ENCODE measurements at regions not wholly inside any gene's neighbourhood (a gene's known extent, or its start where the extent isn't known, plus 50 kb on each side); places are given as distances from the start of the nearest gene placed in this dataset.

DNA sequence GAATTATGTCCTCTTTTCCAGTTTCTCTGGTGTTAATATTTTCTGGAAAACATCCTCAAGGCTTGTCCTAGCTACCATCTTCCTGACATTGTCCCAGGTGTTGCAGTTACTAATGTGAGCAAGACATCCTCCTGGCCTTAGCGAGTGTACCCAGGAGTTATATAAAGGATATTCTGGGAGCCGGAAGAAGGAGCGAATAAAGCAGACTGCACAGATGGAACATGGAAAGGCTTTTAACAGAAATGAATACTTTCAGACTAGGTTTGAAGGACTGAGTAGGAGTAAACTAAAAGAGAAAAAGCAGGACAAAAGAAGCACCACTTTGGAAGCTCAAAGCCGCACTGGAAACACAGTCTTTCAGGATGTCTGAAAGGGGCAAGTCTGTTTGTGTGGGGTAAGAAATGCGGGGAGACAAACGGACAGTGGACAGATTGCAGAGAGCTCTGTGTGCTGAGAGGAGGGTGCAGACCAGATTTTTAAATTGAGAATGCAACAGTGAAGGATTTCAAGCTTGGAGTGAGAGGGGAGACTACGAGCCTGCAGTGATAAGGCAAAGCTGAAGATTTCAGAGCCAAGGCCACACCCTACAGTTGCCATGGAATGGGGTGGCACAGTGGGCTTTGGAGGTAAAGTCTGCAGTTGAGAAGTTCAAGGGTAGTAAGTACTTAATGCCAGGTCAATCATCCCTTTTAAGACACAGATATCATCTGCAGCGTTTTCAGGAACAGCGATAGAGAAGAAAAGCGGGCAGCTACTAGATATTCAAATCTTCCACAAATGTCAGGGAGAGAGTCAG lies 94.1 kb upstream of the TAF11L2 start:
- Histone ChIP-seq H3K27ac (ENCODE audit: insufficient read depth in 1 of 2, low read depth in 1 of 2, low read length in 2 of 2, poor library complexity in 1 of 2, severe bottlenecking in 2 of 2) (no peak overlapping the region), H3K27me3 (replicated peaks in 2 of 5; ENCODE audit: control insufficient read depth in 4 of 5, insufficient read depth in 5 of 5, low read length in 4 of 5) (no peaks in the 10 kb centered on the region), H3K4me3 (ENCODE audit: control insufficient read depth in 1 of 7, extremely low read depth in 1 of 7, insufficient read depth in 4 of 7, low read depth in 2 of 7, low read length in 6 of 7) (no peak overlapping the region), H3K4me1 (ENCODE audit: control extremely low read depth in 1 of 4, control insufficient read depth in 4 of 4, insufficient read depth in 4 of 4, low read length in 3 of 4) (peaks cover 14 to 34% (median 23%) of the 10 kb centered on the region in 4 experiments), H3K36me3 (ENCODE audit: control insufficient read depth in 4 of 4, insufficient read depth in 4 of 4, low read length in 3 of 4) (no peaks in the 10 kb centered on the region), H3K9me3 (ENCODE audit: control extremely low read depth in 1 of 5, control insufficient read depth in 4 of 5, insufficient read depth in 2 of 5, low read depth in 1 of 5, low read length in 4 of 5) (no peaks in the 10 kb centered on the region)
- no peak for DNase-seq
- ChIA-PET CTCF (no interaction called here), POLR2A (interaction anchor here (0.6 kb wide), 2 partner anchors 24 to 365 kb away, joined by 4 to 6 read pairs; no protein-coding TSS in a partner anchor)
- 99% methylated on average over 8 of the region's 10 CpGs for WGBS (ENCODE audit: insufficient coverage)

DNA sequence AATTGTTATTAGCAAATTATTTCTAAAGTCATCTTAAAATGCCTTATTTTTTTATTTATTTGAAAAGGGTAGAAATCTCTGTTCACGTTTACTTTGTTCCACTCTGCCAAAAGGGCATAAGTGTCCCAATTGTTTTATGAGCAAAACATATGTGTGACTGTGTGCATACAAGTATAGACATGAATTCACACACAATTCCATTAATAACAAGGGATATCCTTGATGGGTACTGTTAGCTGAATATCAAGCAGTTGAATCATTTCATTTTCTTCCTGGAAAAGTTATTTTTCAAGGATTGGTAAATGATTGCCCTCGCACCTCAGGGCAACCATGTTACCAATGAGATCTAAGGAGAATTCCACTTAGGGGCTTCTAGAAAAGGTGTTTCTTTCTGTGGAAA lies 92.1 kb upstream of the TAF11L2 start:
- no peaks in the 10 kb centered on the region for H3K9me3 ChIP-seq (ENCODE audit: control extremely low read depth in 1 of 5, control insufficient read depth in 4 of 5, insufficient read depth in 2 of 5, low read depth in 1 of 5, low read length in 4 of 5)
- no CpG with 5 or more reads among the region's 2 CpGs for WGBS (ENCODE audit: insufficient coverage)
- peaks cover 7 to 15% (median 9%) of the 10 kb centered on the region in 4 experiments for H3K4me1 ChIP-seq (ENCODE audit: control extremely low read depth in 1 of 4, control insufficient read depth in 4 of 4, insufficient read depth in 4 of 4, low read length in 3 of 4)
- H3K27ac ChIP-seq (ENCODE audit: insufficient read depth in 1 of 2, low read depth in 1 of 2, low read length in 2 of 2, poor library complexity in 1 of 2, severe bottlenecking in 2 of 2) = no peak overlapping the region
- no peaks in the 10 kb centered on the region for H3K36me3 ChIP-seq (ENCODE audit: control insufficient read depth in 4 of 4, insufficient read depth in 4 of 4, low read length in 3 of 4)
- no peak overlapping the region for H3K4me3 ChIP-seq (ENCODE audit: control insufficient read depth in 1 of 7, extremely low read depth in 1 of 7, insufficient read depth in 4 of 7, low read depth in 2 of 7, low read length in 6 of 7)
- CTCF ChIA-PET = no interaction called here
- H3K27me3 ChIP-seq (replicated peaks in 2 of 5; ENCODE audit: control insufficient read depth in 4 of 5, insufficient read depth in 5 of 5, low read length in 4 of 5) = no peaks in the 10 kb centered on the region
- POLR2A ChIA-PET = no interaction called here
- DNase-seq = no peak

DNA sequence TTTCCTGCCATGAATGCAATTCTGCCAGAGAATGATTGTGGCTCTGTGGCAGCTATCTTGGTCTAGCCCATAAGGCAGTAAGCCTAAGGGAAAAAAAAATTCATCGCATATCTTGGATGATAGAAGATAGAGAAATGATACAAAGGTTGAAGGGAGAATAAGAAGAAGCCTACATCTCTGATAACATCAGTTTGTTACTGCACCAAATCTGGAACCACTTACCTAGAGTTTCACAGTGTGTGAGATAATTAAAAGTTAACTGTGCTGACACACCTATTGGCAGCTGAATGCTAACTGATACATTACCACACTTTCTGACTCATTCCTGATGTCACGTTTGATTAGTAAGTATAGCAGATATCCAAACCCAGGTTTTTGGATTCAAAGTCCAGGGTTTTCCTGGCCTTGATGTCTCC lies 91.6 kb upstream of the TAF11L2 start:
- H3K27ac ChIP-seq (ENCODE audit: insufficient read depth in 1 of 2, low read depth in 1 of 2, low read length in 2 of 2, poor library complexity in 1 of 2, severe bottlenecking in 2 of 2) = no peak overlapping the region
- WGBS (ENCODE audit: insufficient coverage) = 94% methylated on average over 2 of the region's 2 CpGs
- DNase-seq = no peak

DNA sequence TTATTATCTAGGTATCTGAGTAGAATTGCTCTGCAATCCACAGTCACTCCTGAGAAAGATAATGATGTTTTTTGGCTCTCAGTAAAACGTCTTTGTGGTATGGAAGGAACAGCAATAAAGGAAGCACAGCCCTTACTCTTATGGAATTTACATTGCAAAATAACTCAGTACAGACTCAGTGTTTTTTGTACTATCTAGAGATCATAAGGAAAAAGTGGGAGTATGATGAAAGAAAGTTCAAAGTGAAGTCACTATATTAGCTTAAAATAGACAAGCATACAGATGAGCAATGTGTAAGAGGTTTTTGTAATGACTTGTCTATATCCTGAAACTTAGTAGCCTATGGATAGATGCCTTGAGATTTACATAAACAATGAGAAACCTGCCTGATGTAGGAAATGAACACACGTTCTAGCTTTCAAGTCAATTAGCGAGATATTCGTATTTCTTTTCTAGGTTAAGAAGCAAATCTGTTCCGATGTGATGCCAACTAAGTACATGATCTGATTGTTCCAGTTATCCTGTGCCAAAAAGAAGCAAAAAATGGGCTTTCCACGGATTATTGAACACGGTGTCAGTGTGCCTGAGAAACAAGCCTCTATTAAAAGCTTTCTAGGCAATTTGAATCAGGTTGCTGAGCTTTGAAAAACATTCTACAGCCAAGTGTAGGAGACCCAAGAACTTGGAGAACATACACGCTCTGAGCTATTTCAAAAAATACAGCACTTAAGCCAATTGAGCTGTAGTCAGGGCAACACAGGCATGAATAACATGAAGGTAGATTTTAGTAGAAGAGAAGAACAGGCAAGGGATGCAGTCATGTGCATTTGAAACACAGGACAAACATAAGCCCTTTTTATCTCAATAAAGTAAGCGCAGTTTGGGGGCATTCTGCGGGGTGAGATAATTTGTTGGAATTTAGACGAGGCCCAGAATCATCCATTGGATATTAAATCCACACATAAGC lies 86.3 kb upstream of the TAF11L2 start:
- POLR2A ChIA-PET = no interaction called here
- H3K27me3 ChIP-seq (replicated peaks in 2 of 5; ENCODE audit: control insufficient read depth in 4 of 5, insufficient read depth in 5 of 5, low read length in 4 of 5) = no peaks in the 10 kb centered on the region
- H3K36me3 ChIP-seq (ENCODE audit: control insufficient read depth in 4 of 4, insufficient read depth in 4 of 4, low read length in 3 of 4) = no peaks in the 10 kb centered on the region
- DNase-seq = no peak
- H3K4me3 ChIP-seq (ENCODE audit: control insufficient read depth in 1 of 7, extremely low read depth in 1 of 7, insufficient read depth in 4 of 7, low read depth in 2 of 7, low read length in 6 of 7) = no peak overlapping the region
- CTCF ChIA-PET = interaction anchor here (1.0 to 1.5 kb wide), 4 partner anchors 9 to 27 kb away, joined by 3 to 5 read pairs (median 3); no protein-coding TSS in a partner anchor
- no peaks in the 10 kb centered on the region for H3K9me3 ChIP-seq (ENCODE audit: control extremely low read depth in 1 of 5, control insufficient read depth in 4 of 5, insufficient read depth in 2 of 5, low read depth in 1 of 5, low read length in 4 of 5)
- peaks cover 4 to 12% (median 9%) of the 10 kb centered on the region in 4 experiments for H3K4me1 ChIP-seq (ENCODE audit: control extremely low read depth in 1 of 4, control insufficient read depth in 4 of 4, insufficient read depth in 4 of 4, low read length in 3 of 4)
- H3K27ac ChIP-seq (ENCODE audit: insufficient read depth in 1 of 2, low read depth in 1 of 2, low read length in 2 of 2, poor library complexity in 1 of 2, severe bottlenecking in 2 of 2) = no peak overlapping the region
- 96% methylated on average over 8 of the region's 11 CpGs for WGBS (ENCODE audit: insufficient coverage)

More for the DNA sequence above, 91.6 kb upstream of the TAF11L2 start:
- no peak overlapping the region for H3K4me3 ChIP-seq (ENCODE audit: control insufficient read depth in 1 of 7, extremely low read depth in 1 of 7, insufficient read depth in 4 of 7, low read depth in 2 of 7, low read length in 6 of 7)
- CTCF ChIA-PET = no interaction called here
- H3K4me1 ChIP-seq (ENCODE audit: control extremely low read depth in 1 of 4, control insufficient read depth in 4 of 4, insufficient read depth in 4 of 4, low read length in 3 of 4) = peaks cover 2 to 11% (median 4%) of the 10 kb centered on the region in 4 experiments
- no peaks in the 10 kb centered on the region for H3K27me3 ChIP-seq (replicated peaks in 2 of 5; ENCODE audit: control insufficient read depth in 4 of 5, insufficient read depth in 5 of 5, low read length in 4 of 5)
- POLR2A ChIA-PET = no interaction called here
- no peaks in the 10 kb centered on the region for H3K9me3 ChIP-seq (ENCODE audit: control extremely low read depth in 1 of 5, control insufficient read depth in 4 of 5, insufficient read depth in 2 of 5, low read depth in 1 of 5, low read length in 4 of 5)
- H3K36me3 ChIP-seq (ENCODE audit: control insufficient read depth in 4 of 4, insufficient read depth in 4 of 4, low read length in 3 of 4) = no peaks in the 10 kb centered on the region

DNA sequence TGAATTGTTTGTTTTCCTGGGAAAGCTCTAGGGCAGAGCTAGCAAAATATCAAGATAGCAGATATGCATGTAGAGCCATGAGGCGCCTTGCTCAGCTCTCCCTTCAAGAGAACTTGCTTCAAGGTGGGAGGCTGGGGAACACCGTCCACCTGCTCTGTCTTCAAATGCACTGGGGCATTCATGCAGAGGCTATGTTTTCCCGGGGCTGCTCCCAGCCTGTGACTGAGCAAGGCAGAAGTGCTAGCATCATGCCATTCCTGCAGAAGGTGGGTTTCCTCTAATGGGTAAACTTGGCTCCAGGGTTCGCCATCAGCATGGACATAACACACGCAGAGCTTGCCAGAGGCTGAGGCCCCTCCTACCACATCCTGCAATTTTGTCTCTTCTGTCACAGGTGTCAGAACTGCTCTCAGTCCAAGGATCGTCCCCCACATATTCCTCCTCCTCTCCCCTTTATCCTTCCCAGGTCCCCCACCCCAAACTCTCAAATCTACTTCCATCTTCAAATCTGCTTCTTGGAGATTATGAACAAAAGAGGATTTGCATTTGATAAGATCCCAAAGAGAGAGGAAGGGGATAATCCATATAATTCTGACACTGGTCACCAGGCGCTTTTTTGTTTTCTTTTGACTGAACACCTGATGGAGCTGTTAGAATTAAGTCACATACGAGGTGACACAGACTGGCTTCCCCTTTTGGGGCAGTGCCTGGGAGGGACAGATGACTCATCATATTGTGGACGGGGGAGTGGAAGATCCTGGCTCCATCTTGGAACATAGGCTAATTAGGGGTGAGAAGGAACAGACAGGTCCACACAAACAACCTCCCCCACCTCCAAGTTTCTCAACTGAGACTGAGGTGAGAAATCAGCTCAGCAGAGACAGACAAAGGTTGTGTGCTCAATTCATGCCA lies 85.0 kb upstream of the TAF11L2 start:
- WGBS (ENCODE audit: insufficient coverage) = 47% methylated on average over 8 of the region's 9 CpGs
- peak; percentile 70 to 90 (median 87) for DNase-seq
- H3K4me3 ChIP-seq (ENCODE audit: control insufficient read depth in 1 of 7, extremely low read depth in 1 of 7, insufficient read depth in 4 of 7, low read depth in 2 of 7, low read length in 6 of 7) = no peak overlapping the region
- ChIA-PET CTCF (interaction anchor here (1.2 to 1.5 kb wide), 2 partner anchors 11 to 28 kb away, joined by 3 to 5 read pairs; no protein-coding TSS in a partner anchor), POLR2A (no interaction called here)
- peaks cover 4 to 12% (median 9%) of the 10 kb centered on the region in 4 experiments for H3K4me1 ChIP-seq (ENCODE audit: control extremely low read depth in 1 of 4, control insufficient read depth in 4 of 4, insufficient read depth in 4 of 4, low read length in 3 of 4)
- no peaks in the 10 kb centered on the region for H3K9me3 ChIP-seq (ENCODE audit: control extremely low read depth in 1 of 5, control insufficient read depth in 4 of 5, insufficient read depth in 2 of 5, low read depth in 1 of 5, low read length in 4 of 5)
- H3K27me3 ChIP-seq (replicated peaks in 2 of 5; ENCODE audit: control insufficient read depth in 4 of 5, insufficient read depth in 5 of 5, low read length in 4 of 5) = no peaks in the 10 kb centered on the region
- no peak overlapping the region for H3K27ac ChIP-seq (ENCODE audit: insufficient read depth in 1 of 2, low read depth in 1 of 2, low read length in 2 of 2, poor library complexity in 1 of 2, severe bottlenecking in 2 of 2)
- H3K36me3 ChIP-seq (ENCODE audit: control insufficient read depth in 4 of 4, insufficient read depth in 4 of 4, low read length in 3 of 4) = no peaks in the 10 kb centered on the region

DNA sequence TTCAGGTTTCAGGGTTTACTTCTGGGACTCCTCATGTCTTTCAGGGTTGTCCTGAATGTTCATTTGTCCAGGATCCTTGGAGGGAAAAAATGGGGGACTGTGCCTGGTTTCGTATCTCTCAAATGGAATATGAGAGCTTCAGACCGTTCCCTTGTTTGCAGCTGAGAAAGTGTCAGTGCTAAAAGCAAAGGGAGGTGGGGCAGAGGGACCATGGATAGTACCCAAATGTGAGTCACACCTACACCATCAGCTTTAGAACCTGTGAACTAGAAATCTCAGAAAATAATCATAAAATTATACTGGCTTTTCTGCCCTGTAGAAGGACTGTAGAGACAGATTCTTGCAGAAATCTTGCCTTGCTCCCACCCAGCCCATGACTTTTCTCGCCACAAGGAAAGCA lies 84.3 kb upstream of the TAF11L2 start:
- ChIA-PET POLR2A (no interaction called here), CTCF (no interaction called here)
- H3K4me1 ChIP-seq (ENCODE audit: control extremely low read depth in 1 of 4, control insufficient read depth in 4 of 4, insufficient read depth in 4 of 4, low read length in 3 of 4) = peaks cover 4 to 12% (median 9%) of the 10 kb centered on the region in 4 experiments
- no peaks in the 10 kb centered on the region for H3K36me3 ChIP-seq (ENCODE audit: control insufficient read depth in 4 of 4, insufficient read depth in 4 of 4, low read length in 3 of 4)
- H3K27me3 ChIP-seq (replicated peaks in 2 of 5; ENCODE audit: control insufficient read depth in 4 of 5, insufficient read depth in 5 of 5, low read length in 4 of 5) = no peaks in the 10 kb centered on the region
- no peak overlapping the region for H3K27ac ChIP-seq (ENCODE audit: insufficient read depth in 1 of 2, low read depth in 1 of 2, low read length in 2 of 2, poor library complexity in 1 of 2, severe bottlenecking in 2 of 2)
- WGBS (ENCODE audit: insufficient coverage) = 86% methylated on average over 1 of the region's 3 CpGs
- DNase-seq = peak in 1 of 3 donors; percentile 25
- no peaks in the 10 kb centered on the region for H3K9me3 ChIP-seq (ENCODE audit: control extremely low read depth in 1 of 5, control insufficient read depth in 4 of 5, insufficient read depth in 2 of 5, low read depth in 1 of 5, low read length in 4 of 5)
- H3K4me3 ChIP-seq (ENCODE audit: control insufficient read depth in 1 of 7, extremely low read depth in 1 of 7, insufficient read depth in 4 of 7, low read depth in 2 of 7, low read length in 6 of 7) = no peak overlapping the region
